Neural cell (in vitro differentiated cells): ENCODE measurements at regions not wholly inside any gene's neighbourhood (a gene's known extent, or its start where the extent isn't known, plus 50 kb on each side); places are given as distances from the start of the nearest gene placed in this dataset.

Experiments
- CTCF ChIP-seq: fragments of 450-650 bp; IDR thresholded peaks from 2 replicates; pipeline ENCODE4 v1.5.1; 2014; ENCODE audit warnings: antibody characterized with exemption, mild to moderate bottlenecking, moderate library complexity; ENCODE audit not compliant: poor library complexity, severe bottlenecking
- EZH2 ChIP-seq: fragments of 200-600, 300-800 bp; shearing (Covaris generic), sonication (generic); IDR thresholded peaks from 2 replicates; pipeline ENCODE4 v1.6.1; 2014; ENCODE audit warnings: antibody characterized with exemption, low read length, borderline replicate concordance, mild to moderate bottlenecking; ENCODE audit not compliant: insufficient read depth, poor library complexity, severe bottlenecking
- MXI1 ChIP-seq: fragments of 450-650 bp; conservative IDR thresholded peaks from 2 replicates; pipeline ENCODE4 v1.6.1; 2014; ENCODE audit warnings: antibody characterized with exemption, mild to moderate bottlenecking; ENCODE audit not compliant: poor library complexity, severe bottlenecking
- POLR2AphosphoS5 ChIP-seq: IDR thresholded peaks from 2 replicates; pipeline ENCODE4 v1.6.1; 2012
- REST ChIP-seq: IDR thresholded peaks from 2 replicates; pipeline ENCODE4 v1.6.1; 2012; ENCODE audit warnings: borderline replicate concordance

GRCh38 chr16:51607201-51607651 is 456.2 kb upstream of the SALL1 start:
- no peak for TF ChIP-seq CTCF
- TF ChIP-seq EZH2, result no peak
- peak; percentile 73 for TF ChIP-seq POLR2AphosphoS5
- TF ChIP-seq REST, result no peak
- TF ChIP-seq MXI1, result peak; percentile 5
